SK-N-SH (cell line): ENCODE measurements at regions not wholly inside any gene's neighbourhood (a gene's known extent, or its start where the extent isn't known, plus 50 kb on each side); places are given as distances from the start of the nearest gene placed in this dataset.

ENCODE experiments used
- CTCF ChIA-PET: fragments of 300-600, 350-600 bp; formaldehyde crosslinking; extraction: SDS; loops from one replicate; lab custom pipeline; 2021; lab: Yijun Ruan, JAX
- POLR2A ChIA-PET: fragments of 350-600 bp; sonication (Branson Sonifier 250); formaldehyde crosslinking; extraction: SDS; loops from one replicate; lab custom pipeline; 2020; ENCODE audit warnings: antibody characterized with exemption, inconsistent platforms; lab: Yijun Ruan, JAX
- DNase-seq: peaks from one replicate; pipeline ENCODE4 v3.0.0; 2012
- H2AFZ ChIP-seq: fragments of 200-600 bp; sonication (generic); 2 replicates; pipeline ENCODE4 v1.8.1; 2016; ENCODE audit warnings: antibody characterized with exemption, mild to moderate bottlenecking, low read depth
- H3F3A ChIP-seq: fragments of 200-600 bp; sonication (generic); replicated peaks from 2 replicates; pipeline ENCODE3; 2016; ENCODE audit warnings: antibody characterized with exemption, mild to moderate bottlenecking; ENCODE audit not compliant: insufficient read depth
- H3K27ac ChIP-seq, 2 experiments: fragments of 200-500 bp in 1 of 2; fragments of 200-600 bp in 1 of 2; sonication (Bioruptor generic) in 1 of 2; sonication (generic), shearing (Covaris generic) in 1 of 2; 2 replicates each; pipeline versions ENCODE4 v1.5.1 to v1.6.1; 2014 to 2016; ENCODE audit warnings: low read depth in 2 of 2, inconsistent platforms in 1 of 2, low read length in 1 of 2, mild to moderate bottlenecking in 1 of 2, mixed read lengths in 1 of 2
- H3K27me3 ChIP-seq: fragments of 200-600 bp; sonication (generic), shearing (Covaris generic); 2 replicates; pipeline ENCODE4 v1.6.1; 2016; ENCODE audit warnings: mixed run types; ENCODE audit not compliant: insufficient read depth
- H3K36me3 ChIP-seq, 2 experiments: fragments of 200-500 bp in 1 of 2; fragments of 200-600 bp in 1 of 2; sonication (Bioruptor generic) in 1 of 2; sonication (generic) in 1 of 2; replicated peaks in 1 of 2; 2 replicates each; pipeline versions ENCODE3 to v1.5.1; 2014 to 2016; ENCODE audit warnings: low read length in 1 of 2, mild to moderate bottlenecking in 1 of 2; ENCODE audit not compliant: insufficient read depth in 2 of 2, control insufficient read depth in 1 of 2
- H3K4me1 ChIP-seq, 2 experiments: fragments of 200-500 bp in 1 of 2; fragments of 200-600 bp in 1 of 2; sonication (Bioruptor generic) in 1 of 2; sonication (generic), shearing (Covaris generic) in 1 of 2; 2 replicates each; pipeline versions ENCODE4 v1.5.1 to v1.6.1; 2014 to 2016; ENCODE audit warnings: low read depth in 1 of 2, low read length in 1 of 2, mixed run types in 1 of 2; ENCODE audit not compliant: insufficient read depth in 2 of 2, control insufficient read depth in 1 of 2
- H3K4me2 ChIP-seq: fragments of 200-600 bp; sonication (generic), shearing (Covaris generic); 2 replicates; pipeline ENCODE4 v1.6.1; 2017; ENCODE audit warnings: mixed run types
- H3K4me3 ChIP-seq, 2 experiments: fragments of 200-500 bp in 1 of 2; fragments of 200-600 bp in 1 of 2; sonication (Bioruptor generic) in 1 of 2; sonication (generic), shearing (Covaris generic) in 1 of 2; 2 replicates each; pipeline versions ENCODE4 v1.5.1 to v1.8.1; 2014 to 2016; ENCODE audit warnings: low read depth in 2 of 2, inconsistent platforms in 1 of 2, low read length in 1 of 2, mild to moderate bottlenecking in 1 of 2, mixed read lengths in 1 of 2, moderate library complexity in 1 of 2
- H3K79me2 ChIP-seq: fragments of 200-600 bp; sonication (generic); 2 replicates; pipeline ENCODE4 v1.8.1; 2017; ENCODE audit warnings: mild to moderate bottlenecking; ENCODE audit not compliant: insufficient read depth
- H3K9ac ChIP-seq: fragments of 200-600 bp; sonication (generic); 2 replicates; pipeline ENCODE4 v1.6.1; 2017; ENCODE audit warnings: mixed run types
- H3K9me2 ChIP-seq: fragments of 200-600 bp; sonication (generic); 2 replicates; pipeline ENCODE4 v1.6.1; 2017; ENCODE audit warnings: mixed run types
- H3K9me3 ChIP-seq: fragments of 200-600 bp; sonication (generic); 2 replicates; pipeline ENCODE4 v1.6.1; 2017; ENCODE audit warnings: mixed run types, mild to moderate bottlenecking, moderate library complexity
- H4K20me1 ChIP-seq: fragments of 200-600 bp; sonication (generic); 2 replicates; pipeline ENCODE4 v1.6.1; 2017; ENCODE audit warnings: mild to moderate bottlenecking, mixed run types; ENCODE audit not compliant: insufficient read depth
- CHD2 ChIP-seq: fragments of 150-350 bp; IDR thresholded peaks from 2 replicates; pipeline ENCODE4 v1.6.1; 2018; ENCODE audit warnings: low read length; ENCODE audit not compliant: partially characterized antibody
- EP300 ChIP-seq, 2 experiments: IDR thresholded peaks; 2 replicates each; pipeline versions ENCODE4 v1.4.0 to v1.6.1; 2012; ENCODE audit warnings: borderline replicate concordance in 1 of 2, low read depth in 1 of 2, low read length in 1 of 2
- FOXJ3 ChIP-seq: sonication (generic); formaldehyde crosslinking; IDR thresholded peaks from 2 replicates; pipeline ENCODE4 v1.5.1; 2020; ENCODE audit warnings: mild to moderate bottlenecking, missing genetic modification reagents
- GATA2 ChIP-seq: sonication (generic); formaldehyde crosslinking; IDR thresholded peaks from 2 replicates; pipeline ENCODE4 v1.5.0; 2020; ENCODE audit warnings: mild to moderate bottlenecking, missing genetic modification reagents
- MXI1 ChIP-seq: IDR thresholded peaks from 2 replicates; pipeline ENCODE4 v1.6.1; 2012; ENCODE audit warnings: mild to moderate bottlenecking, low read depth, low read length, improper control_type of control experiment
- NFIC ChIP-seq: IDR thresholded peaks from 2 replicates; pipeline ENCODE4 v1.4.0; 2012; ENCODE audit warnings: borderline replicate concordance
- NRF1 ChIP-seq: IDR thresholded peaks from 2 replicates; pipeline ENCODE4 v1.6.1; 2012; ENCODE audit warnings: low read depth, mild to moderate bottlenecking, low read length
- POLR2AphosphoS5 ChIP-seq: IDR thresholded peaks from 2 replicates; pipeline ENCODE4 v1.6.1; 2012; ENCODE audit warnings: low read depth, low read length
- RAD21 ChIP-seq: IDR thresholded peaks from 2 replicates; pipeline ENCODE4 v1.6.1; 2012; ENCODE audit warnings: mild to moderate bottlenecking, low read length
- RCOR1 ChIP-seq: fragments of 150-350 bp; IDR thresholded peaks from 2 replicates; pipeline ENCODE4 v1.6.1; 2017; ENCODE audit warnings: antibody characterized with exemption, low read length
- RFX5 ChIP-seq: IDR thresholded peaks from 2 replicates; pipeline ENCODE4 v1.6.1; 2012; ENCODE audit warnings: mild to moderate bottlenecking, improper control_type of control experiment, low read length
- TCF12 ChIP-seq: IDR thresholded peaks from 2 replicates; pipeline ENCODE4 v1.4.0; 2012
- TEAD4 ChIP-seq: IDR thresholded peaks from 2 replicates; pipeline ENCODE4 v1.4.0; 2012; ENCODE audit warnings: mild to moderate bottlenecking, borderline replicate concordance; ENCODE audit not compliant: insufficient read depth
- WGBS: methylation state at CpG from one replicate; pipeline ENCODE4 v1.1.6; 2017; ENCODE audit warnings: low lambda C conversion rate; 5-methylcytosine and 5-hydroxymethylcytosine counted together
- TF ChIP-seq, protein P1 (sequence below): fragments of 150-350 bp; IDR thresholded peaks from 2 replicates; pipeline ENCODE4 v1.6.1; 2016; ENCODE audit warnings: mild to moderate bottlenecking, low read depth, low read length
- TF ChIP-seq, protein P2 (sequence below): IDR thresholded peaks from 2 replicates; pipeline ENCODE4 v1.4.0; 2012; ENCODE audit warnings: low read depth, borderline replicate concordance

DNA sequence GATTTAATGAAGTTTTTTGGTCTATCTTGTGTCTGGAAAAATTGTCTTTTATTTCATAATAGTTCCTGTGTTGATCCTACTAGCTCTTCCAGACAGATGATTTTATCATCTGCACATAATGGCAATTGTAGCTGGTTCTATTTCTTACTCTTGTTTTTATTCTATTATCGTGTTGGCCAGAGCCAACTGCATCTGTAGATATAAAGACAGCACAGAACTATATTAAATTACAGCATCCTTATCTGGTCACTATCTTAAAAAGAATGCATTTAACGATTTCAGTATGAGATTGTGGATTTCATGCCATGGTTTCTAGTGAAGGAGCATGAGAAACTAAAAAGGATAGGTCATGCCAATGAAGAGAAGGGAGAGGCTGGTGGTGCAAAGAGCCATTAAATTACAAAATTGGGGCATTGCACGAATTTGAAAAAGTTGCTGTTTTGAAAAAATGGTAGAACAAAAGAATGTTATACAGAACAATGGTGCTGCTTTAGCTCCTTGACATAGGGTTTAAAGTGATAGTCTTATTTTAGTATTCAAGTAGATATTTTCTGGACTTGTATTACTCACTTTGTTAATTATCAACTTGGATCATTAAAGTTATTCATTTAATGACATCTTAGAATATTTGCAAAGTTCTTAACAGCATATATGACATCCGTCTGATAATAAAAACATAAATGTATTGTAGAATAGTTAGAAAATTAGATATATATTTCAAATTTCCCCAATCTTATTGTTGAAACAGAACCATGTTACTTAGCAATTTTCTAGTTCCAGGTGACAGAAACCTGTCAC lies 1250.3 kb downstream of the REEP3 start:
- Histone ChIP-seq H3K9me2 (no peaks in the 10 kb centered on the region), H3K36me3 (no peaks in the 10 kb centered on the region), H3K4me2 (no peak overlapping the region), H3F3A (no peaks in the 10 kb centered on the region), H2AFZ (no peak overlapping the region), H3K27ac (peak overlapping the region in 1 of 2 experiments; percentile 47; a peak in 2 of 4 replicates), H3K4me3 (no peak overlapping the region), H3K9me3 (no peaks in the 10 kb centered on the region), H3K27me3 (no peaks in the 10 kb centered on the region), H3K9ac (no peak overlapping the region), H3K4me1 (no peaks in the 10 kb centered on the region), H3K79me2 (no peaks in the 10 kb centered on the region), H4K20me1 (no peaks in the 10 kb centered on the region)
- TF ChIP-seq, protein P1, sequence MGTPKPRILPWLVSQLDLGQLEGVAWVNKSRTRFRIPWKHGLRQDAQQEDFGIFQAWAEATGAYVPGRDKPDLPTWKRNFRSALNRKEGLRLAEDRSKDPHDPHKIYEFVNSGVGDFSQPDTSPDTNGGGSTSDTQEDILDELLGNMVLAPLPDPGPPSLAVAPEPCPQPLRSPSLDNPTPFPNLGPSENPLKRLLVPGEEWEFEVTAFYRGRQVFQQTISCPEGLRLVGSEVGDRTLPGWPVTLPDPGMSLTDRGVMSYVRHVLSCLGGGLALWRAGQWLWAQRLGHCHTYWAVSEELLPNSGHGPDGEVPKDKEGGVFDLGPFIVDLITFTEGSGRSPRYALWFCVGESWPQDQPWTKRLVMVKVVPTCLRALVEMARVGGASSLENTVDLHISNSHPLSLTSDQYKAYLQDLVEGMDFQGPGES: no peak
- TF ChIP-seq NFIC (no peak), RAD21 (peak; percentile 38; the same call in 1 of the 2 replicates), CHD2 (peak; percentile 93), NRF1 (no peak), FOXJ3 (CRISPR knock-in tag) (peak; percentile 93), MXI1 (peak; percentile 72; the same call in 1 of the 2 replicates), TEAD4 (peak; percentile 72), POLR2AphosphoS5 (0 out of 2 replicates have a peak, but pooled peaks have one; percentile 21), RCOR1 (peak; percentile 99), GATA2 (CRISPR knock-in tag) (peak; percentile 100), EP300 (IDR thresholded peaks at IDR 0.05; ENCODE audit: borderline replicate concordance in 1 of 2, low read depth in 1 of 2, low read length in 1 of 2) (peak in 1 of 2 experiments; percentile 98; a peak in 2 of 4 replicates), RFX5 (peak; percentile 38; the same call in 1 of the 2 replicates), TCF12 (peak; percentile 61)
- TF ChIP-seq, protein P2, sequence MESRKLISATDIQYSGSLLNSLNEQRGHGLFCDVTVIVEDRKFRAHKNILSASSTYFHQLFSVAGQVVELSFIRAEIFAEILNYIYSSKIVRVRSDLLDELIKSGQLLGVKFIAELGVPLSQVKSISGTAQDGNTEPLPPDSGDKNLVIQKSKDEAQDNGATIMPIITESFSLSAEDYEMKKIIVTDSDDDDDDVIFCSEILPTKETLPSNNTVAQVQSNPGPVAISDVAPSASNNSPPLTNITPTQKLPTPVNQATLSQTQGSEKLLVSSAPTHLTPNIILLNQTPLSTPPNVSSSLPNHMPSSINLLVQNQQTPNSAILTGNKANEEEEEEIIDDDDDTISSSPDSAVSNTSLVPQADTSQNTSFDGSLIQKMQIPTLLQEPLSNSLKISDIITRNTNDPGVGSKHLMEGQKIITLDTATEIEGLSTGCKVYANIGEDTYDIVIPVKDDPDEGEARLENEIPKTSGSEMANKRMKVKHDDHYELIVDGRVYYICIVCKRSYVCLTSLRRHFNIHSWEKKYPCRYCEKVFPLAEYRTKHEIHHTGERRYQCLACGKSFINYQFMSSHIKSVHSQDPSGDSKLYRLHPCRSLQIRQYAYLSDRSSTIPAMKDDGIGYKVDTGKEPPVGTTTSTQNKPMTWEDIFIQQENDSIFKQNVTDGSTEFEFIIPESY: no peak
- ChIA-PET CTCF (interaction anchor here (1.4 kb wide), 1 partner anchor 74 kb away, joined by 4 read pairs; no protein-coding TSS in a partner anchor), POLR2A (no interaction called here)
- DNase-seq: peak; percentile 26
- 12% methylated on average over 4 of the region's 4 CpGs for WGBS
